ENCODE measurements at regions not wholly inside any gene's neighbourhood (a gene's known extent, or its start where the extent isn't known, plus 50 kb on each side); places are given as distances from the start of the nearest gene placed in this dataset.

GRCh38 chr5:166188501-166189325, 2102.7 kb upstream of the WWC1 start:
- H3K36me3 ChIP-seq (ENCODE audit: control insufficient read depth, insufficient read depth, low read length) = no peaks in the 10 kb centered on the region
- H3K27ac ChIP-seq (ENCODE audit: insufficient read depth, low read length, poor library complexity, severe bottlenecking) = no peak overlapping the region
- no peaks in the 10 kb centered on the region for H3K9me3 ChIP-seq (ENCODE audit: control insufficient read depth, low read length)
- no peaks in the 10 kb centered on the region for H3K27me3 ChIP-seq (replicated peaks; ENCODE audit: control insufficient read depth, insufficient read depth, low read length, poor library complexity, severe bottlenecking)
- H3K4me1 ChIP-seq (ENCODE audit: control insufficient read depth, insufficient read depth, low read length, poor library complexity, severe bottlenecking) = no peaks in the 10 kb centered on the region
- no peak for DNase-seq
- H3K4me3 ChIP-seq (ENCODE audit: insufficient read depth, low read depth, low read length, poor library complexity, severe bottlenecking) = no peak overlapping the region

GRCh38 chr5:166192696-166193095, 2098.7 kb upstream of the WWC1 start:
- no peaks in the 10 kb centered on the region for H3K9me3 ChIP-seq (ENCODE audit: control insufficient read depth, low read length)
- no peaks in the 10 kb centered on the region for H3K27me3 ChIP-seq (replicated peaks; ENCODE audit: control insufficient read depth, insufficient read depth, low read length, poor library complexity, severe bottlenecking)
- H3K36me3 ChIP-seq (ENCODE audit: control insufficient read depth, insufficient read depth, low read length) = no peaks in the 10 kb centered on the region
- no peak overlapping the region for H3K27ac ChIP-seq (ENCODE audit: insufficient read depth, low read length, poor library complexity, severe bottlenecking)
- no peak overlapping the region for H3K4me3 ChIP-seq (ENCODE audit: insufficient read depth, low read depth, low read length, poor library complexity, severe bottlenecking)
- no peaks in the 10 kb centered on the region for H3K4me1 ChIP-seq (ENCODE audit: control insufficient read depth, insufficient read depth, low read length, poor library complexity, severe bottlenecking)
- no peak for DNase-seq

- H3K27me3 ChIP-seq (replicated peaks; ENCODE audit: control insufficient read depth, insufficient read depth, low read length, poor library complexity, severe bottlenecking) = no peaks in the 10 kb centered on the region
- no peaks in the 10 kb centered on the region for H3K4me1 ChIP-seq (ENCODE audit: control insufficient read depth, insufficient read depth, low read length, poor library complexity, severe bottlenecking)
- no peak overlapping the region for H3K4me3 ChIP-seq (ENCODE audit: insufficient read depth, low read depth, low read length, poor library complexity, severe bottlenecking)
- no peak overlapping the region for H3K27ac ChIP-seq (ENCODE audit: insufficient read depth, low read length, poor library complexity, severe bottlenecking)
- no peaks in the 10 kb centered on the region for H3K9me3 ChIP-seq (ENCODE audit: control insufficient read depth, low read length)
- DNase-seq = no peak
- H3K36me3 ChIP-seq (ENCODE audit: control insufficient read depth, insufficient read depth, low read length) = no peaks in the 10 kb centered on the region
Measured at GRCh38 chr5:166195981-166196380, 2095.5 kb upstream of the WWC1 start.

GRCh38 chr5:166200532-166200931, 2090.9 kb upstream of the WWC1 start:
- no peaks in the 10 kb centered on the region for H3K9me3 ChIP-seq (ENCODE audit: control insufficient read depth, low read length)
- H3K36me3 ChIP-seq (ENCODE audit: control insufficient read depth, insufficient read depth, low read length) = no peaks in the 10 kb centered on the region
- H3K4me1 ChIP-seq (ENCODE audit: control insufficient read depth, insufficient read depth, low read length, poor library complexity, severe bottlenecking) = no peaks in the 10 kb centered on the region
- H3K27me3 ChIP-seq (replicated peaks; ENCODE audit: control insufficient read depth, insufficient read depth, low read length, poor library complexity, severe bottlenecking) = no peaks in the 10 kb centered on the region
- H3K4me3 ChIP-seq (ENCODE audit: insufficient read depth, low read depth, low read length, poor library complexity, severe bottlenecking) = no peak overlapping the region
- no peak for DNase-seq
- no peak overlapping the region for H3K27ac ChIP-seq (ENCODE audit: insufficient read depth, low read length, poor library complexity, severe bottlenecking)

GRCh38 chr5:166211640-166212039, 2079.8 kb upstream of the WWC1 start:
- Histone ChIP-seq H3K4me3 (ENCODE audit: insufficient read depth, low read depth, low read length, poor library complexity, severe bottlenecking) (no peak overlapping the region), H3K27me3 (replicated peaks; ENCODE audit: control insufficient read depth, insufficient read depth, low read length, poor library complexity, severe bottlenecking) (no peaks in the 10 kb centered on the region), H3K9me3 (ENCODE audit: control insufficient read depth, low read length) (no peaks in the 10 kb centered on the region), H3K36me3 (ENCODE audit: control insufficient read depth, insufficient read depth, low read length) (no peaks in the 10 kb centered on the region), H3K27ac (ENCODE audit: insufficient read depth, low read length, poor library complexity, severe bottlenecking) (no peak overlapping the region), H3K4me1 (ENCODE audit: control insufficient read depth, insufficient read depth, low read length, poor library complexity, severe bottlenecking) (no peaks in the 10 kb centered on the region)
- DNase-seq = no peak

- no peak for DNase-seq
- Histone ChIP-seq H3K9me3 (ENCODE audit: control insufficient read depth, low read length) (no peaks in the 10 kb centered on the region), H3K4me1 (ENCODE audit: control insufficient read depth, insufficient read depth, low read length, poor library complexity, severe bottlenecking) (no peaks in the 10 kb centered on the region), H3K27ac (ENCODE audit: insufficient read depth, low read length, poor library complexity, severe bottlenecking) (no peak overlapping the region), H3K36me3 (ENCODE audit: control insufficient read depth, insufficient read depth, low read length) (no peaks in the 10 kb centered on the region), H3K27me3 (replicated peaks; ENCODE audit: control insufficient read depth, insufficient read depth, low read length, poor library complexity, severe bottlenecking) (no peaks in the 10 kb centered on the region), H3K4me3 (ENCODE audit: insufficient read depth, low read depth, low read length, poor library complexity, severe bottlenecking) (no peak overlapping the region)
Measured at GRCh38 chr5:166236327-166236726, 2055.1 kb upstream of the WWC1 start.

GRCh38 chr5:166240705-166241104, 2050.7 kb upstream of the WWC1 start:
- Histone ChIP-seq H3K9me3 (ENCODE audit: control insufficient read depth, low read length) (no peaks in the 10 kb centered on the region), H3K36me3 (ENCODE audit: control insufficient read depth, insufficient read depth, low read length) (no peaks in the 10 kb centered on the region), H3K27ac (ENCODE audit: insufficient read depth, low read length, poor library complexity, severe bottlenecking) (no peak overlapping the region), H3K4me1 (ENCODE audit: control insufficient read depth, insufficient read depth, low read length, poor library complexity, severe bottlenecking) (no peaks in the 10 kb centered on the region), H3K4me3 (ENCODE audit: insufficient read depth, low read depth, low read length, poor library complexity, severe bottlenecking) (no peak overlapping the region), H3K27me3 (replicated peaks; ENCODE audit: control insufficient read depth, insufficient read depth, low read length, poor library complexity, severe bottlenecking) (no peaks in the 10 kb centered on the region)
- no peak for DNase-seq

- no peaks in the 10 kb centered on the region for H3K4me1 ChIP-seq (ENCODE audit: control insufficient read depth, insufficient read depth, low read length, poor library complexity, severe bottlenecking)
- no peaks in the 10 kb centered on the region for H3K27me3 ChIP-seq (replicated peaks; ENCODE audit: control insufficient read depth, insufficient read depth, low read length, poor library complexity, severe bottlenecking)
- H3K9me3 ChIP-seq (ENCODE audit: control insufficient read depth, low read length) = no peaks in the 10 kb centered on the region
- H3K4me3 ChIP-seq (ENCODE audit: insufficient read depth, low read depth, low read length, poor library complexity, severe bottlenecking) = no peak overlapping the region
- no peak for DNase-seq
- no peaks in the 10 kb centered on the region for H3K36me3 ChIP-seq (ENCODE audit: control insufficient read depth, insufficient read depth, low read length)
- no peak overlapping the region for H3K27ac ChIP-seq (ENCODE audit: insufficient read depth, low read length, poor library complexity, severe bottlenecking)
Measured at GRCh38 chr5:166245556-166245955, 2045.9 kb upstream of the WWC1 start.

- Histone ChIP-seq H3K9me3 (ENCODE audit: control insufficient read depth, low read length) (no peaks in the 10 kb centered on the region), H3K4me3 (ENCODE audit: insufficient read depth, low read depth, low read length, poor library complexity, severe bottlenecking) (no peak overlapping the region), H3K27ac (ENCODE audit: insufficient read depth, low read length, poor library complexity, severe bottlenecking) (no peak overlapping the region), H3K36me3 (ENCODE audit: control insufficient read depth, insufficient read depth, low read length) (no peaks in the 10 kb centered on the region), H3K4me1 (ENCODE audit: control insufficient read depth, insufficient read depth, low read length, poor library complexity, severe bottlenecking) (no peaks in the 10 kb centered on the region), H3K27me3 (replicated peaks; ENCODE audit: control insufficient read depth, insufficient read depth, low read length, poor library complexity, severe bottlenecking) (no peaks in the 10 kb centered on the region)
- DNase-seq = no peak
Measured at GRCh38 chr5:166251786-166252185, 2039.7 kb upstream of the WWC1 start.

- DNase-seq = no peak
- H3K9me3 ChIP-seq (ENCODE audit: control insufficient read depth, low read length) = no peaks in the 10 kb centered on the region
Measured at GRCh38 chr5:166257661-166258060, 2033.8 kb upstream of the WWC1 start.

More at GRCh38 chr5:166257661-166258060, 2033.8 kb upstream of the WWC1 start:
- Histone ChIP-seq H3K4me3 (ENCODE audit: insufficient read depth, low read depth, low read length, poor library complexity, severe bottlenecking) (no peak overlapping the region), H3K27ac (ENCODE audit: insufficient read depth, low read length, poor library complexity, severe bottlenecking) (no peak overlapping the region), H3K36me3 (ENCODE audit: control insufficient read depth, insufficient read depth, low read length) (no peaks in the 10 kb centered on the region), H3K4me1 (ENCODE audit: control insufficient read depth, insufficient read depth, low read length, poor library complexity, severe bottlenecking) (no peaks in the 10 kb centered on the region), H3K27me3 (replicated peaks; ENCODE audit: control insufficient read depth, insufficient read depth, low read length, poor library complexity, severe bottlenecking) (no peaks in the 10 kb centered on the region)

All from effector memory CD4-positive, alpha-beta T cell (primary cell).